ENCODE measurements at regions not wholly inside any gene's neighbourhood (a gene's known extent, or its start where the extent isn't known, plus 50 kb on each side); places are given as distances from the start of the nearest gene placed in this dataset.
A peak's percentile ranks its signal among the peaks of the same experiment; 100 is the strongest.

- no peak for DNase-seq (ENCODE audit: low read depth in 2 of 2)
- no peak for TF ChIP-seq CTCF (IDR thresholded peaks at IDR 0.05; ENCODE audit: low read depth, low read length)
- no peak overlapping the region for H3K4me3 ChIP-seq (replicated peaks in 1 of 2; ENCODE audit: low read depth in 2 of 2, low read length in 2 of 2)
Measured at GRCh38 chr5:52693836-52694235, 93.9 kb upstream of the ITGA1 start.

- DNase-seq (ENCODE audit: low read depth in 2 of 2): no peak
- TF ChIP-seq CTCF (IDR thresholded peaks at IDR 0.05; ENCODE audit: low read depth, low read length): no peak
- no peak overlapping the region for H3K4me3 ChIP-seq (replicated peaks in 1 of 2; ENCODE audit: low read depth in 2 of 2, low read length in 2 of 2)
Measured at GRCh38 chr5:52694648-52695047, 93.1 kb upstream of the ITGA1 start.

- DNase-seq (ENCODE audit: low read depth in 2 of 2): peak; percentile 45 to 50
- TF ChIP-seq CTCF (IDR thresholded peaks at IDR 0.05; ENCODE audit: low read depth, low read length): no peak
- H3K4me3 ChIP-seq (replicated peaks in 1 of 2; ENCODE audit: low read depth in 2 of 2, low read length in 2 of 2): no peak overlapping the region
Measured at GRCh38 chr5:52702877-52703276, 84.8 kb upstream of the ITGA1 start.

- H3K4me3 ChIP-seq (replicated peaks in 1 of 2; ENCODE audit: low read depth in 2 of 2, low read length in 2 of 2): no peak overlapping the region
- no peak for DNase-seq (ENCODE audit: low read depth in 2 of 2)
Measured at GRCh38 chr5:52703321-52703720, 84.4 kb upstream of the ITGA1 start.

GRCh38 chr5:52705720-52706119 lies 82.0 kb upstream of the ITGA1 start:
- TF ChIP-seq CTCF (IDR thresholded peaks at IDR 0.05; ENCODE audit: low read depth, low read length): no peak
- DNase-seq (ENCODE audit: low read depth in 2 of 2): peak in 1 of 2 donors; percentile 63
- no peak overlapping the region for H3K4me3 ChIP-seq (replicated peaks in 1 of 2; ENCODE audit: low read depth in 2 of 2, low read length in 2 of 2)

More at GRCh38 chr5:52703321-52703720, 84.4 kb upstream of the ITGA1 start:
- TF ChIP-seq CTCF (IDR thresholded peaks at IDR 0.05; ENCODE audit: low read depth, low read length): no peak

- no peak for DNase-seq (ENCODE audit: low read depth in 2 of 2)
- TF ChIP-seq CTCF (IDR thresholded peaks at IDR 0.05; ENCODE audit: low read depth, low read length): no peak
- no peak overlapping the region for H3K4me3 ChIP-seq (replicated peaks in 1 of 2; ENCODE audit: low read depth in 2 of 2, low read length in 2 of 2)
Measured at GRCh38 chr5:52706775-52707174, 80.9 kb upstream of the ITGA1 start.

- no peak for TF ChIP-seq CTCF (IDR thresholded peaks at IDR 0.05; ENCODE audit: low read depth, low read length)
- no peak for DNase-seq (ENCODE audit: low read depth in 2 of 2)
- no peak overlapping the region for H3K4me3 ChIP-seq (replicated peaks in 1 of 2; ENCODE audit: low read depth in 2 of 2, low read length in 2 of 2)
Measured at GRCh38 chr5:52707616-52708015, 80.1 kb upstream of the ITGA1 start.
